Urothelium cell line (cell line): ENCODE measurements at regions not wholly inside any gene's neighbourhood (a gene's known extent, or its start where the extent isn't known, plus 50 kb on each side); places are given as distances from the start of the nearest gene placed in this dataset.
"Not testable (repeated sequence)": the region's sequence is repeated elsewhere in the genome, so short reads cannot be mapped to it uniquely, and the experiment has no call there.

ENCODE experiments used
- DNase-seq: peaks from one replicate; pipeline ENCODE4 v3.0.0; 2011; ENCODE audit warnings: low spot score, mixed read lengths
- FAIRE-seq: peaks from 2 replicates; lab custom pipeline; 2011; peaks lifted over from hg19 to GRCh38; lab: Jason Lieb, UNC

DNA sequence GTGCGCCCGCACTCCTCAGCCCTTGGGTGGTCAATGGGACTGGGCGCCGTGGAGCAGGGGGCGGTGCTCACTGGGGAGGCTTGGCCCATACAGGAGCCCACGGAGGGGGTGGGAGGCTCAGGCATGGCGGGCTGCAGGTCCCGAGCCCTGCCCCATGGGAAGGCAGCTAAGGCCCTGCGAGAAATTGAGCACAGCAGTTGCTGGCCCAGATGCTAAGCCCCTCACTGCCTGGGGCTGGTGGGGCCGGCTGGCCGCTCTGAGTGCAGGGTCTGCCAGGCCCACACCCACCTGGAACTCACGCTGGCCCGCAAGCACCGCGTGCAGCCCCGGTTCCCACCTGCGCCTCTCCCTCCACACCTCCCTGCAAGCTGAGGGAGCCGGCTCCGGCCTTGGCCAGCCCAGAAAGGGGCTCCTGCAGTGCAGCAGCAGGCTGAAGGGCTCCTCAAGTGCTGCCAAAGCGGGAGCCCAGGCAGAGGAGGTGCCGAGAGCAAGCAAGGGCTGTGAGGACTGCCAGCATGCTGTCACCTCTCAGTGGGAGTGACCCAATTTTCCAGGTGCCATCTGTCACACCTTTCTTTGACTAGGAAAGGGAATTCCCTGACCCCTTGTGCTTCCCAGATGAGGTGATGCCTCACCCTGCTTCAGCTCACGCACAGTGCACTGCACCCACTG lies 642.3 kb upstream of the SYNCRIP start:
- not testable (repeated sequence) for FAIRE-seq, DNase-seq

DNA sequence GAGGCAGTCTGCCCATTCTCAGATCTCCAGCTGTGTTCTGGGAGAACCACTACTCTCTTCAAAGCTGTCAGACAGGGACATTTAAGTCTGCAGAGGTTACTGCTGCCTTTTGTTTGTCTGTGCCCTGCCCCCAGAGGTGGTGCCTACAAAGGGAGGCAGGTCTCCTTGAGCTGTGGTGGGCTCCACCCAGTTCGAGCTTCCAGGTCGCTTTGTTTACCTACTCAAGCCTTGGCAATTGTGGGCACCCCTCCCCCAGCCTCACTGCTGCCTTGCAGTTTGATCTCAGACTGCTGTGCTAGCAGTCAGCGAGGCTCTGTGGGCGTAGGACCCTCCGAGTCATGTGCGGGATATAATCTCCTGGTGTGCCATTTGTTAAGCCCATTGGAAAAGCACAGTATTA lies 640.9 kb upstream of the SYNCRIP start:
- FAIRE-seq, DNase-seq: not testable (repeated sequence)

DNA sequence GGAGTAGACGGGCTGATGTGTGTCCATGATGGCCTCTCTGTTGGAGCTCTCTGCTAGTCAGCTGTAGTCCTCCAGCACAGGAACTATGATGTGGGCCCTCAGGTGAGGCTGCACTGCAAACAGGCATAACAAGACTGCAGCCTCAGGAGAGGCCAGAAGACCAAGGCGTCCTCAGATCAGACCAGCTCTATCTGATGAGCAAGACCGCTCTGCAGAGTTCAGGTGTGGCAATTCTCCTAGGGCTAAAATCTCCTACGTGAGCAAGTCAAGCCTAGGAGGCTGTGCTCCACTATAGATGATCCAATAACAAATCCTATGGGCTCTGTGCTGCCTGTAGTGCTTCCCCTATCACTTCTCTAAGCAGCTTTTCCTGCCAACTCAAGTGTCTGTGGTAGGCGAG lies 633.4 kb upstream of the SYNCRIP start:
- FAIRE-seq: no peak
- no peak for DNase-seq

DNA sequence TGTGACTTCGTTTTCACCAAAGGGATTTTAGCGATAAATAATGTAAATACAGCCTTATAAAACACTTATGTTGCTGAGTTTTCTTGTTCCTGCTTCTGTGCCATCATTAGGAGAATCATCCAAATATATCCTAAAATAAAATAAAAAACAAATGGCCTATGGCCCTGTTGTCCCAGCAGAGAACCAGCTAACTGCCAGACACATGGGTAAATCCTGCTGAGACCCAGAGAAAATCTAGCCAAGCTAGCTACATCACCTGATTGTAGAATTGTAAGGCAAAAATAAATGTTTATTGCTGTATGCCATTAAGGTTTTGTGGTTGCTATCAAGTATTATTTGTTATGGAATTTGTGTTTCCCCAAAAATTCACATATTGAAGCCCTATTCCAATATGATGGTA lies 631.2 kb upstream of the SYNCRIP start:
- FAIRE-seq: no peak
- no peak for DNase-seq

DNA sequence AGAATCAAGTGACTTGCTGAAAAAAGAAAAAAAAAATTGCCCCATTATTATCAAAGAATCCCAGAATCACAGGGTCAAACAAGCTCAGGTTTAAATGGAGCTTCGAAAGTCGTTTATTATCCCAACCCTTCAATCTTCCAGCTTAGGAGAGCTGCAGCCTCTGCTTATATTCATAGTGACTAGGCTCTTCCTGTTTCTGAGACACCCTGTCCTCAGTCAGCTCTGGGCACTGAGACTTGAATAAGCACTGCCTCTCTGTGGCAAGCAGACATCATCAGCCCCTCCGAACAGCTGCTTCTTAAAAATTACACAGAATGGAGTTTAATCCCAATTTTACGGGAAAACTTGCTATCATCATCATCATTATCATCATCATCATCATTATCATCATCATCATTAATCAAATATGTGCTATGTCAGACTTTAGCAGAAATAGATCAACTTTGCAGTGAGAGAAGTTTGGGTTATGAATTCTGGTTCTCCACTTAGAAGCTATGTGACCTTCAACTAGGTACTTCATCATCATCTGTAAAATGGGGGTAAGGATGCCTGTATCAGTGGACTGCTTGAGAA lies 614.0 kb upstream of the SYNCRIP start:
- FAIRE-seq: no peak
- DNase-seq: no peak

DNA sequence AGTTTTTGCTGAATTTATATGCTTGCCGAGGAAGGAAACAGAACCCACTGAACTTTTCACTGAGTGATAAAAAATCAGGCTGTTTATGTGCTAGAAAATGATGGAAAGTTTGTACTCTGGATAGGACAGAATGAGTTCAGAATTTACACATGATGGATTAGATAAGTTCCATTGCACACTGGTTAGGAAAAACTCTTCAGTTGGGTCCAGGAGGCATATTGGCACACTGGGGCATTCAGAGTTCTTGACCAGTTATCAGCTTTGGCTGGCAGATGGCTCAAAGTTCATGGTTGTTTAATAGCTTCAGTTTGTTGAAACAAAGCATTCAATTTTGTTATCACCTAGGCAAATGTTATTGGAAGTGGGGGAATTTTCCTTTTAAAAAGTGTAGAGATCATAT lies 613.3 kb upstream of the SYNCRIP start:
- no peak for FAIRE-seq
- DNase-seq: no peak

DNA sequence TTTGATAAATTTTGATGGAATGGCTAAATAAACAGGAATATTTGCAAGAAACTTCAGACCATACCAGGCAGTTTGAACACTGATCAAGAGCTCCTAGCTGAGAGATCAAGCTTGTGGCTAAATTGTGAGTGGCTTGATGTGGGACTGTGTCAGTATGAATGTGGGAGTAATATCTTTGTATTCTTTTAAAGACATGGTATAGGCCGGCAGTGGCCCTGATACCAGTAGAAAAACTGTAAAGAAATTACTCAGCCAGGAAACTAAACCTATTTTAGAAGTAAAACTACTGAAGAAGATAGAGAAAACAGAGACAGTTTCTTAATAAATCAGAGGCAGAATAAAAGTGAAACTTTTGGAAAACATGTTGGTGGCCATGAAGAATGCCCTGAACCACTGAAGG lies 608.4 kb upstream of the SYNCRIP start:
- DNase-seq (no peak), FAIRE-seq (no peak)

DNA sequence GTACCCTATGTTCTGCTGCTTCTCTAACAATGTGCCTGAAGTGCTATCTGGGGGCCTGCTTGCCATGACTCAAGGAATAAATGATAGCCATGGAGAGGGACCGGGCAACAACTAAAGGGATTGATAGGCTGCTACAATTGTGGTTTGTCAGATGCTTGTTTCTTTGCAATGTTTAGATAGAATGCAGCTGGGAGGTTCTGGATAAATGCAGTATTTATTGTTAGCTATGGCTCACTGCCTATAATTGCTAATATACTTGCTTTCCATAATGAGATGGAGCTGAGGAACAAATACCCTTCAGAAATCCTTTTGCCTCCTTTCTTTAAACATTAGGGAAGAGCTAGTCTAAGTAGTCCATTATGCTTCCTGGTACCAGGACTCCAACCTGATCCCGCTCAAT lies 575.2 kb upstream of the SYNCRIP start:
- FAIRE-seq (no peak), DNase-seq (no peak)

DNA sequence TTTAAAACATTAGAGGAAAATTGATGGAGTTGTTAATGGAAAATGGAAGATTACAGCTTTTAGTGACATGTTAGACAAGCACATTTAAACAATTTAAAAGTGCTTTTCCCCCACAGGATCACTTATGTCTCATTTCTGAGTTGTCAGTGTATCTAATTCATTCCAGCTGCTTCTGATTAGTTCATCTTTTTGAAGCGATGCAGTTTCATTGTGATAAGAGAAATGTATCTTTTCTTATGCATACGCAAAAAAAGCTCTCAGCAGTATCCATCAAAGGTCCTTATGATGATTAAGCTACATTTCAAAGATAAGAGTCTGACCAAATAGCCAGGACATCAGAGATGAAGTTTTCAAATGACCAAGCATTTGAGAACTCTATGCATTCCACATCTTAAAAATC lies 572.6 kb upstream of the SYNCRIP start:
- FAIRE-seq: no peak
- DNase-seq: no peak

DNA sequence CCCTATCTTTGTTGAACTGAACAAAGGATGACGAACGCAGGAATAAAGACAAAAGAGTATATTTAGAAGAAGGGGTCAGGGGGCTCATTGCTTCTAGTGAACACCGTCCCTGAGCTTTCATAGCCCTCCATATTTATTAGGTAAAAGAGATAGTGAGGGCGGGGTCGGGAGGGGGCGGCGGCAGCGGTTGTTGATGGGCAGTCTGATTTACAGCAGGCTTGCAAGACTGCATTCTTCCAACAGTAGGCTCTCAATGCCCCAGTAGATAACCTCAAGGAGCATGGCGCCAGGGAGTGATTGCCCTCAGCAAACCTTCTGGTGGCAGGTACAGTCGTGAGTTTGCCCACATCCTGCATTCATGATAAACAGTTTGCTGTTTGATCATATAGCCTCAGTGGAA lies 563.3 kb upstream of the SYNCRIP start:
- no peak for FAIRE-seq
- no peak for DNase-seq

DNA sequence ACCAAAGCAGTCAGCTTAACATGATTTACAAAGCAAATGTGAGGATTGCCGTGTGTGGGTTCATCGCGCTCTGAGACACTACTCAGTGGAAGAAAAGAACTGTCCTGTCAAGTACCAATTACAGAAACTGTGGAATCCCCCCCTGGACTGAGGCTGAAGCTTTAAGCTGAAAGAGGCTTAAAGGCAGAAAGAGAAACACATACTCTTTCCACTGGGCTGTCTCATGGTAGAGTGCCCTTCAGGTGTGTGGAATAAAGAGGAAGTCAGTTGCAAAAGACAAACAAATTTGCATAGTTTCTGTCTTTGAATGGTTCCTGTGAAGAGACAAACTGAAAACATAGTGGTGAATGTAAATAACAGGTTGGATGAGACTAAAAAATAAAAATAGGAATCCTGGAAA lies 560.4 kb upstream of the SYNCRIP start:
- DNase-seq: no peak
- no peak for FAIRE-seq

DNA sequence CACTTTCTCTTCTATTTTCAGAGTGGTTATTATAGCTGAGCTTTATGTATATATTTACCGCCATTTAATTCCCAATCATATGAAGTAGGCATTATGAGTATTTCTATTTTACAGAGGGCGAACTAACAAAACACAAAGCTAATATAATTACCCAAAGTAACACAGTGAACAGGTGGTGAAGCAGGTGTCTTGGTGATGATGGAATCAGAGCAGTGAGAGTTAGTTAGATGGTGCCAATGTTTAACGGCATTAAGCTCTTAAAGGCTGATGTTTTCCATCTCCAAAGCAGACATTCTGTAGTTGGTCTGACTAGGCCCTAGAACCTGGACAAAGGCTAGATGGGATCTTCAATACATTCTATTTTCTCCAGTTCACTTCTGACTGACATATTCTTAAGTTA lies 551.1 kb upstream of the SYNCRIP start:
- no peak for DNase-seq
- no peak for FAIRE-seq

DNA sequence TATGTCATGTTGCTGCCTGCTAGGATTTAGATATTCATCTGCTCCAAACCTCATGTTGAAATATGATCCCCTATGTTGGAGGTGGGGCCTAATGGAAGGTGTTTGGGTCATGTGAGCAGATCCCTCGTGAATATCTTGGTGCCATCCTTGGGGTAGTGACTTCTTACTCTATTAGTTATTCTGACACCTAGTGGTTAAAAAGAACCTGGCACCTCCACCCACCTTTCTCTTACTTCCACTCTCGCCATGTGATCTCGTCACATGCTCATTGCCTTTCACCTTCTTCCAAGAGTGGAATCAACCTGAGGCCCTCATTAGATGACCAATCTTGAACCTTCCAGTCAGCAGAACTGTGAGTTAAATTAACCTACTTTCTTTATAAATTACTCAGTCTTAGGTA lies 549.4 kb upstream of the SYNCRIP start:
- no peak for FAIRE-seq
- DNase-seq: peak; percentile 2

DNA sequence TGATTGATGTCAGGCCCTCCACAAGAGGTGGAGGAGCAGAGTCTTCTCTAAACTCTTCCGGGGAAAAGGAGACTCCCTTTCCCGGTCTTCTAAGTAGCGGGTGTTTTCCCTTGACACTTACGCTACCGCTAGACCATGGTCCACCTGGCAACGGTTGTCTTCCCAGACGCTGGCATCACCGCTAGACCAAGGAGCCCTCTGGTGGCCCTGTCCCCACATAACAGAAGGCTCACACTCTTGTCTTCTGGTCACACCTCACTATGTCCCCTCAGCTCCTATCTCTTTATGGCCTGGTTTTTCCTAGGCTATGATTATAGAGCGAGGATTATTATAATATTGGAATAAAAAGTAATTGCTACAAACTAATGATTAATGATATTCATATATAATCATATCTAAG lies 532.5 kb upstream of the SYNCRIP start:
- not testable (repeated sequence) for DNase-seq, FAIRE-seq

DNA sequence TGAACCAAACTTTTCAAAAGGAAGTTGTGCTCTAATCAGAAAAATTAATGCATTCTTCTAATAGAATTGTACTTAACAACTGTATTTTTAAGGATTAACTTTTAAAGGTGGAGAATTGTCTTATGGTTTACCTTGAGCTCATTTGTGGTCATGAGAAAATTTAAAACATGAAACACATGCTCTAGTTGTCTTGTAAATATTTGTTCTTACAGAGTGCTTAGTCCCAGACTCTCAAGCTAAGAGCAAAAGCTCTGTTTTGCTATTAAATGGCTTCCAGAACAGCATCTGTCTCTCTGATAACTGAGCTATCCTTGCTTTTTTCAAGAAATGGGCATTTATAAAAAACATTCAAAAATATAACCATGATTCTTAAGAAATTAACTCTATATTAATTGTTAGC lies 512.2 kb upstream of the SYNCRIP start:
- DNase-seq (no peak), FAIRE-seq (no peak)

DNA sequence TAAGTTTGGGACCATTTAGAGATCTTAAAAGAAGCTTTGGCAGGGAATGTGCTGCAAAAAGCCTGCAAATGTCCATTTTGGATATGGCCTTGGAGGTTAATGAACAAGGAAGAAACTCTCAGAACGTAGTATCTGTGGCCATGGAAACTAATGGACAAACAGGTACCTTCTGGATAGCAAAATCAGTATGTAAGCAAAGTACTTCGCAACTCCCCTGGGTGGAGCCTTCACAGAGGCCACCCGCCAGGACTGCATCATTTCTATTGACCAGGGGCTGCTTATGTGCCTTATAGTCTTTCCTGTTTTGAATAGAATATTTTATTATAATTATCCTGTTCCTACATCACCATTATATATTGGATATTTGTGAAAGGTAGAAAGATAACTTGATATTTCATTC lies 510.8 kb upstream of the SYNCRIP start:
- DNase-seq: no peak
- FAIRE-seq: no peak

DNA sequence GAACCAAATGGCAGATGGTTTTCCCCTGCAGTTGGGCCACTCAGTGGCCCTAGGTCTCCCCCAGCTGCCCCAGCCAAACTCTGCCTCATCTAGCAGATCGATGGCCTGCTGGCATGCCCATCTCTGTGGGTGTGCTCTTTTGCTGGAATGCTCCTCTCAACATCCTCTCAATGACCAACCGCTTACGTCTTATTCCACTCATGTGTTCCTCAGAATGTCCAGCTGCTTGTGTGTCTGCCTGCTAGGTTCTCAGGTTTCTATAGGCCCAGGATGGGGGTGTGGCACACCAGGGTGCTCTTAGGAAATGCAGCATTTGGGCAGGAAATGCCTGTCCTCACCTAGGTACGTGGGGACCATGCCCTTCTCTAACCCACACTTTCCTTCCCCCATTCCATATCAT lies 509.9 kb upstream of the SYNCRIP start:
- no peak for DNase-seq
- no peak for FAIRE-seq

DNA sequence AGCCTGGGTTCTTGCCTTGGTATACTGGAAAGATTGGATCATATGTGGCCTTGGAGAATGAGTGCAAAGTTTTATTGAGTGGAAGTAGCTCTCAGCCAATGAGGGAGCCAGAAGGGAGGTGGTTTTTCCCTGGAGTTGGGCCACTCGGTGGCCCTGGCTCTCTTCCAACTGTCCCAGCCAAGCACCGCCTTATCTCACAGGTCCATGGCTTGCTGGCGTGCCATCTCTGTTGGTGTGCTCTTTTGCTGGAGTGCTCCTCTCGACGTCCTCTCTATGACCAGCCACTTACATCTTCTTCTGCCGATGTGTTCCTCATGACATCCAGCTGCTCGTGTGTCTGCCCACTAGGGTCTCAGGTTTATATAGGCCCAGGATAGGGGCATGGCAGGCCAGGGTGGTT lies 505.9 kb upstream of the SYNCRIP start:
- no peak for DNase-seq
- FAIRE-seq: no peak

DNA sequence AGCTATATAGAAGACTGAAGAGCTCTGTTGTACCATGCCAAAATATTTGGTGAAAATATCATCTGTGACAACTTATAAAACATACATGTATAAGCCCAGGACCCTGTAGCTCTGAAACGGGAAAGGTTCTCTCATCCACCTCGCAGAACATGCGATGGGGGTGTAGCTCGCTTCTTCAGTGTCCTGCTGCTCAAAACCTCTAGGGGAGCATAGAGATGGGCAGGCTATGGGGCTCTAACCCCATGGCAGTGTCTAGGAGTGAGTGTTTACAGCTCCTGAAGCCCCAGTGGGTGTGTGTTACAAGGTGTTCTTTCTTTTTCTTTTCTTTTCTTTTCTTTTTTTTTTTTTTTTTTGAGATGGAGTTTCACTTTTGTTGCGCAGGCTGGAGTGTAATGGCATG lies 505.2 kb upstream of the SYNCRIP start:
- DNase-seq: no peak
- FAIRE-seq: no peak

DNA sequence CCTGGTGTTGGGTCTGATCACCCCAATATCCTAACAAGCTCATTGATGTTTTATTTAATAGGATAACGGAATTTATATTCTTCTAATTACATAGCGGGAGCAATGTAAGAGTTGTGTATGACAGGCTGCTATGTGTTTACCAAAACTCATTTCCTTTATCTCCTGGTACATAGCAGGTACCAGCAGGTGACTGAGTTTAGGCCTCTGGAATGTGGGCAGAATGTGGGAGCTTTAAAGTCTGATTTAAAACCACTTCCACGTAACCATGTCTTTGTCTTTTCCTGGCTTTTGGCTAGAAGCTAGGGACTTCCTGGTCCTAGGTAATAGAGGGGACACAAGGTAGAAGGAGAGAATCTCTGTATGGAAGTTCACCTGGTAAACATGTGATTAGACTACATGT lies 504.6 kb upstream of the SYNCRIP start:
- FAIRE-seq (no peak), DNase-seq (no peak)

DNA sequence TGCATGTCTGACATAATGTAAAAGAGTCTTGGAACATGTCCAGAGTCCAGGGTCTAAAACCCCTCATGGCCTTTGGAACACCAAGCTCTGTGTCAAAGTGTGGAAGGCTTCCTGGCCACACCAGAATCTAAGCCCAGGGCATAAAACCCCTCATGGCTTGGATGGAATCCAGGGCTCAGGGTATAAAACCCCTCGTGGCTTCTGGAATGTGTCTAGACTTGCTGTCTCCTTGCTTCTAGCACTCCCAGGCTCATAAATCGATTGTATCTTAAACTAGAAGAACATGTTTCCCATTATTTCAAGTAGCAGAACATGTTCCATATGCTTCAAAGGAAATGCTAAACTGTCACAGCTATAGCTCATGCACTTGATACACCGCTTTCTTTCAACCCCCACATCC lies 504.1 kb upstream of the SYNCRIP start:
- FAIRE-seq, DNase-seq: not testable (repeated sequence)

DNA sequence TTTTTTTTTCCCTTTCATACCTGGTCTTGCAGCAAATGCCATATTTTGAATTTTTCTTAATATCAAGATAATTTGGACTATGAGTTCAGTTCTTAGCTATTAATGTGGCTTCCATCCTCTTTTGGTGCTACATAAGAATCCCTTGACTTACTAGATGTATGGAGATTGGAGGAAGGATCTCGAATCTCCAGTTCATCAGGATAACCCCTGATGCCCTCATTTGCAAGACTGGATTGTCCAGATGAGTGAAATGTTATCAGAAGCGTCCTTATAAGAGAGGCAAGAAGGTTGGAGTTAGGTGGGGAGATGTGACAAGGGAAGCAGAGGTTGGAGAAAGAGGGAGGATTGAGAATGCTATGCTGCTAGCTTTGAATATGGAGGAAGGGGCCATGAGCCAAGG lies 499.6 kb upstream of the SYNCRIP start:
- DNase-seq (no peak), FAIRE-seq (no peak)
